GM13977 (cell line): ENCODE measurements at regions not wholly inside any gene's neighbourhood (a gene's known extent, or its start where the extent isn't known, plus 50 kb on each side); places are given as distances from the start of the nearest gene placed in this dataset.

ENCODE experiments used
- DNase-seq: peaks from one replicate; pipeline ENCODE4 v3.0.0; 2012; ENCODE audit warnings: low spot score
- CTCF ChIP-seq: IDR thresholded peaks from 2 replicates; pipeline ENCODE4 v1.5.1; 2012; ENCODE audit warnings: mild to moderate bottlenecking, control low read depth; ENCODE audit not compliant: insufficient read depth; ENCODE audit errors: extremely low read depth, missing control alignments
- in situ Hi-C: fragments of 300-500 bp; cut with MboI; formaldehyde crosslinking; loops from one replicate; pipeline ENCODE4 v1.12.0; 2022; ENCODE audit warnings: low sequenced_read_pairs, low pct_unique_long_range_greater_than_20kb, mixed read lengths, inconsistent platforms; ENCODE audit not compliant: unreplicated experiment

DNA sequence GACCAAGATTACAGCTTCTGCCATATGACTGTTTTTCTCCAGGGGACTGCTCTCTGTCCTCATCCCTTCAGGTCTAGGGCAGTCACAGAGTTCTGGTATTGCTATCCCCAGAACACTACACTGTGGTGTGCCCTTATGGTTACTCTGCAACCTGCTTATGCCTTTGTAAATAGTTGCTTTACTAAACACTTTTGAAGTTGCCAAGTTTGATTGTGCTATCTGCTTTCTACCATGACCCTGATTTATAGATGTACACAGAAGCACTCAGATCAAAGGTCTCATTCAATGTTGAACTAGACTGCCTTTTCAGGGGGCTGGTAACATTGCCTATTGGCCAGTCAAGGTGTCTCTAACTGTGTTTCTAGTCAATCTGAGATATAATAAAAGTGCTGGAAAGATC, 794.7 kb downstream of the DHX35 start:
- in situ Hi-C loops = no loop called here
- DNase-seq = no peak
- no peak for TF ChIP-seq CTCF

DNA sequence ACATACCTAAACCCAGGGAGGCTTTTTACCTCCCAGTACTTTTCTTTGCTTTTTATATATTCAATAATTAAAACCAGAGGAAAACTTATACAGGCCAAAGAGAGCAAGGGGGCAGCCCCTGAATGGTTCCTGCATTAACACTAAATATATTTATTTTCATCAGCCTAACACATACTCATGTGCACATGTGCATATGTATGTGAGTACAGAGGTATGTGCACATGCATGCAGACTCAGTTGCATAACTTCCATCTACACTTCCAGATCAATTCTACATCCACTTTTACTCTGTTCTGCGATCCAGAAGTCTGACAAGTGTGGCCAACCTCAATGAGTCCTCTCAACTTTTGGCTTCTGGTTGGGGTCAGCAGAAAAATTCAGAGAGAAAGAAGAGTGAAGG, 794.2 kb downstream of the DHX35 start:
- TF ChIP-seq CTCF = no peak
- DNase-seq = no peak
- in situ Hi-C loops = no loop called here

- no peak for TF ChIP-seq CTCF
- DNase-seq = no peak
- in situ Hi-C loops = no loop called here
These were observed 790.2 kb downstream of the DHX35 start for GRCh38 chr20:39752262-39752876.

- in situ Hi-C loops = no loop called here
- TF ChIP-seq CTCF = no peak
- DNase-seq = no peak
These were observed 789.5 kb downstream of the DHX35 start for GRCh38 chr20:39751557-39752137.

- in situ Hi-C loops = no loop called here
- DNase-seq = no peak
- no peak for TF ChIP-seq CTCF
These were observed 783.2 kb downstream of the DHX35 start for GRCh38 chr20:39745380-39745779.

DNA sequence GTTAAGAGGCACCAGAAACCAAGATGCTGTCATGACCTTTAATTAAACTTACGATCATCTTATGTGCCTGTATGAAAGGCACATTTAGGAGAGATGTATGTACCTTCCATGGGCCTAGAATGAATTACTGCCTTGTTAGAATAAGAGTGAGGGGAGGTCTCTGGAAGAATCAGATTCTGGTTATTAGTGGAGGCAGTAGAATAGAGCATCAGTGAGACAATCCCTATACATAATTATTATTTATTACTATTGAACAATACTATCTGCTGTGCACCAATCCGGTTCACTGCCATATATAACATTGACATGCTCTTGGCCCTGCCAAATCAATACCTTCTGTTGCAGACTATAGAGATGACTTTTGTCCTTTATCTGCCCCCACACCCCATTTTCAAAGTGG, 776.5 kb downstream of the DHX35 start:
- TF ChIP-seq CTCF = no peak
- DNase-seq = no peak
- in situ Hi-C loops = no loop called here
